ENCODE measurements at regions not wholly inside any gene's neighbourhood (a gene's known extent, or its start where the extent isn't known, plus 50 kb on each side); places are given as distances from the start of the nearest gene placed in this dataset.
A peak's percentile ranks its signal among the peaks of the same experiment; 100 is the strongest.
"Not testable (repeated sequence)": the region's sequence is repeated elsewhere in the genome, so short reads cannot be mapped to it uniquely, and the experiment has no call there.

GRCh38 chr5:124185716-124186115 lies 560.7 kb downstream of the ZNF608 start:
- no peaks in the 10 kb centered on the region for H3K9me3 ChIP-seq (ENCODE audit: control insufficient read depth in 2 of 2, low read length in 2 of 2)
- H3K27me3 ChIP-seq (ENCODE audit: control insufficient read depth in 2 of 2, insufficient read depth in 2 of 2, low read length in 2 of 2) = no peaks in the 10 kb centered on the region
- H3K27ac ChIP-seq (ENCODE audit: low read depth in 2 of 2, low read length in 2 of 2) = no peak overlapping the region
- no peaks in the 10 kb centered on the region for H3K36me3 ChIP-seq (ENCODE audit: control insufficient read depth in 2 of 2, insufficient read depth in 2 of 2, low read length in 2 of 2)
- H3K9ac ChIP-seq (ENCODE audit: low read depth in 1 of 2, low read length in 2 of 2) = no peak overlapping the region
- H3K4me3 ChIP-seq (ENCODE audit: low read length in 2 of 2) = no peak overlapping the region
- H3K4me1 ChIP-seq (ENCODE audit: control insufficient read depth in 2 of 2, insufficient read depth in 2 of 2, low read length in 2 of 2) = peaks cover 0 to 9% of the 10 kb centered on the region in 2 donors

GRCh38 chr5:124182133-124182532 lies 564.3 kb downstream of the ZNF608 start:
- no peak overlapping the region for H3K27ac ChIP-seq (ENCODE audit: low read depth in 2 of 2, low read length in 2 of 2)
- no peak overlapping the region for H3K4me3 ChIP-seq (ENCODE audit: low read length in 2 of 2)
- no peaks in the 10 kb centered on the region for H3K9me3 ChIP-seq (ENCODE audit: control insufficient read depth in 2 of 2, low read length in 2 of 2)
- no peaks in the 10 kb centered on the region for H3K36me3 ChIP-seq (ENCODE audit: control insufficient read depth in 2 of 2, insufficient read depth in 2 of 2, low read length in 2 of 2)
- H3K9ac ChIP-seq (ENCODE audit: low read depth in 1 of 2, low read length in 2 of 2) = no peak overlapping the region
- no peaks in the 10 kb centered on the region for H3K27me3 ChIP-seq (ENCODE audit: control insufficient read depth in 2 of 2, insufficient read depth in 2 of 2, low read length in 2 of 2)
- peaks cover 0 to 11% of the 10 kb centered on the region in 2 donors for H3K4me1 ChIP-seq (ENCODE audit: control insufficient read depth in 2 of 2, insufficient read depth in 2 of 2, low read length in 2 of 2)

- Histone ChIP-seq H3K27ac (ENCODE audit: low read depth in 2 of 2, low read length in 2 of 2) (peak overlapping the region; percentile 77 to 84), H3K27me3 (ENCODE audit: control insufficient read depth in 2 of 2, insufficient read depth in 2 of 2, low read length in 2 of 2) (no peaks in the 10 kb centered on the region), H3K9ac (ENCODE audit: low read depth in 1 of 2, low read length in 2 of 2) (no peak overlapping the region), H3K36me3 (ENCODE audit: control insufficient read depth in 2 of 2, insufficient read depth in 2 of 2, low read length in 2 of 2) (no peaks in the 10 kb centered on the region), H3K4me3 (ENCODE audit: low read length in 2 of 2) (peak overlapping the region; percentile 37 to 45), H3K9me3 (ENCODE audit: control insufficient read depth in 2 of 2, low read length in 2 of 2) (no peaks in the 10 kb centered on the region), H3K4me1 (ENCODE audit: control insufficient read depth in 2 of 2, insufficient read depth in 2 of 2, low read length in 2 of 2) (peaks cover 0 to 11% of the 10 kb centered on the region in 2 donors)
Observed at GRCh38 chr5:124180875-124181461, 565.5 kb downstream of the ZNF608 start.

GRCh38 chr5:124180299-124180874 lies 566.1 kb downstream of the ZNF608 start:
- no peaks in the 10 kb centered on the region for H3K9me3 ChIP-seq (ENCODE audit: control insufficient read depth in 2 of 2, low read length in 2 of 2)
- H3K27me3 ChIP-seq (ENCODE audit: control insufficient read depth in 2 of 2, insufficient read depth in 2 of 2, low read length in 2 of 2) = no peaks in the 10 kb centered on the region
- no peaks in the 10 kb centered on the region for H3K36me3 ChIP-seq (ENCODE audit: control insufficient read depth in 2 of 2, insufficient read depth in 2 of 2, low read length in 2 of 2)
- peak overlapping the region; percentile 41 to 45 for H3K4me3 ChIP-seq (ENCODE audit: low read length in 2 of 2)
- no peak overlapping the region for H3K9ac ChIP-seq (ENCODE audit: low read depth in 1 of 2, low read length in 2 of 2)
- H3K4me1 ChIP-seq (ENCODE audit: control insufficient read depth in 2 of 2, insufficient read depth in 2 of 2, low read length in 2 of 2) = peaks cover 0 to 11% of the 10 kb centered on the region in 2 donors
- peak overlapping the region; percentile 77 to 84 for H3K27ac ChIP-seq (ENCODE audit: low read depth in 2 of 2, low read length in 2 of 2)

- no peak overlapping the region for H3K27ac ChIP-seq (ENCODE audit: low read depth in 2 of 2, low read length in 2 of 2)
- H3K36me3 ChIP-seq (ENCODE audit: control insufficient read depth in 2 of 2, insufficient read depth in 2 of 2, low read length in 2 of 2) = no peaks in the 10 kb centered on the region
- H3K4me1 ChIP-seq (ENCODE audit: control insufficient read depth in 2 of 2, insufficient read depth in 2 of 2, low read length in 2 of 2) = peaks cover 0 to 11% of the 10 kb centered on the region in 2 donors
- H3K9ac ChIP-seq (ENCODE audit: low read depth in 1 of 2, low read length in 2 of 2) = no peak overlapping the region
- no peak overlapping the region for H3K4me3 ChIP-seq (ENCODE audit: low read length in 2 of 2)
- no peaks in the 10 kb centered on the region for H3K9me3 ChIP-seq (ENCODE audit: control insufficient read depth in 2 of 2, low read length in 2 of 2)
- no peaks in the 10 kb centered on the region for H3K27me3 ChIP-seq (ENCODE audit: control insufficient read depth in 2 of 2, insufficient read depth in 2 of 2, low read length in 2 of 2)
Observed at GRCh38 chr5:124179819-124180218, 566.6 kb downstream of the ZNF608 start.

GRCh38 chr5:124178050-124178449 lies 568.4 kb downstream of the ZNF608 start:
- H3K4me3 ChIP-seq (ENCODE audit: low read length in 2 of 2) = no peak overlapping the region
- H3K27ac ChIP-seq (ENCODE audit: low read depth in 2 of 2, low read length in 2 of 2) = no peak overlapping the region
- no peak overlapping the region for H3K9ac ChIP-seq (ENCODE audit: low read depth in 1 of 2, low read length in 2 of 2)
- peaks cover 0 to 11% of the 10 kb centered on the region in 2 donors for H3K4me1 ChIP-seq (ENCODE audit: control insufficient read depth in 2 of 2, insufficient read depth in 2 of 2, low read length in 2 of 2)
- no peaks in the 10 kb centered on the region for H3K27me3 ChIP-seq (ENCODE audit: control insufficient read depth in 2 of 2, insufficient read depth in 2 of 2, low read length in 2 of 2)
- H3K9me3 ChIP-seq (ENCODE audit: control insufficient read depth in 2 of 2, low read length in 2 of 2) = no peaks in the 10 kb centered on the region
- H3K36me3 ChIP-seq (ENCODE audit: control insufficient read depth in 2 of 2, insufficient read depth in 2 of 2, low read length in 2 of 2) = no peaks in the 10 kb centered on the region

GRCh38 chr5:124176692-124177091 lies 569.7 kb downstream of the ZNF608 start:
- Histone ChIP-seq H3K27ac (ENCODE audit: low read depth in 2 of 2, low read length in 2 of 2) (no peak overlapping the region), H3K27me3 (ENCODE audit: control insufficient read depth in 2 of 2, insufficient read depth in 2 of 2, low read length in 2 of 2) (no peaks in the 10 kb centered on the region), H3K4me3 (ENCODE audit: low read length in 2 of 2) (no peak overlapping the region), H3K4me1 (ENCODE audit: control insufficient read depth in 2 of 2, insufficient read depth in 2 of 2, low read length in 2 of 2) (peaks cover 0 to 11% of the 10 kb centered on the region in 2 donors), H3K9ac (ENCODE audit: low read depth in 1 of 2, low read length in 2 of 2) (no peak overlapping the region), H3K9me3 (ENCODE audit: control insufficient read depth in 2 of 2, low read length in 2 of 2) (peaks cover 0 to 4% of the 10 kb centered on the region in 2 donors), H3K36me3 (ENCODE audit: control insufficient read depth in 2 of 2, insufficient read depth in 2 of 2, low read length in 2 of 2) (no peaks in the 10 kb centered on the region)

- H3K9ac ChIP-seq (ENCODE audit: low read depth in 1 of 2, low read length in 2 of 2) = no peak overlapping the region
- H3K36me3 ChIP-seq (ENCODE audit: control insufficient read depth in 2 of 2, insufficient read depth in 2 of 2, low read length in 2 of 2) = no peaks in the 10 kb centered on the region
- no peak overlapping the region for H3K4me3 ChIP-seq (ENCODE audit: low read length in 2 of 2)
- H3K27me3 ChIP-seq (ENCODE audit: control insufficient read depth in 2 of 2, insufficient read depth in 2 of 2, low read length in 2 of 2) = no peaks in the 10 kb centered on the region
- no peak overlapping the region for H3K27ac ChIP-seq (ENCODE audit: low read depth in 2 of 2, low read length in 2 of 2)
- peaks cover 0 to 6% of the 10 kb centered on the region in 2 donors for H3K9me3 ChIP-seq (ENCODE audit: control insufficient read depth in 2 of 2, low read length in 2 of 2)
- no peaks in the 10 kb centered on the region for H3K4me1 ChIP-seq (ENCODE audit: control insufficient read depth in 2 of 2, insufficient read depth in 2 of 2, low read length in 2 of 2)
Observed at GRCh38 chr5:124173386-124173785, 573.1 kb downstream of the ZNF608 start.

GRCh38 chr5:124172389-124173003 lies 573.9 kb downstream of the ZNF608 start:
- H3K27ac ChIP-seq (ENCODE audit: low read depth in 2 of 2, low read length in 2 of 2) = no peak overlapping the region
- peaks cover 0 to 6% of the 10 kb centered on the region in 2 donors for H3K9me3 ChIP-seq (ENCODE audit: control insufficient read depth in 2 of 2, low read length in 2 of 2)
- no peaks in the 10 kb centered on the region for H3K4me1 ChIP-seq (ENCODE audit: control insufficient read depth in 2 of 2, insufficient read depth in 2 of 2, low read length in 2 of 2)
- H3K9ac ChIP-seq (ENCODE audit: low read depth in 1 of 2, low read length in 2 of 2) = no peak overlapping the region
- no peaks in the 10 kb centered on the region for H3K27me3 ChIP-seq (ENCODE audit: control insufficient read depth in 2 of 2, insufficient read depth in 2 of 2, low read length in 2 of 2)
- H3K36me3 ChIP-seq (ENCODE audit: control insufficient read depth in 2 of 2, insufficient read depth in 2 of 2, low read length in 2 of 2) = no peaks in the 10 kb centered on the region
- no peak overlapping the region for H3K4me3 ChIP-seq (ENCODE audit: low read length in 2 of 2)

GRCh38 chr5:124168093-124168492 lies 578.3 kb downstream of the ZNF608 start:
- H3K27me3 ChIP-seq (ENCODE audit: control insufficient read depth in 2 of 2, insufficient read depth in 2 of 2, low read length in 2 of 2); H3K4me1 ChIP-seq (ENCODE audit: control insufficient read depth in 2 of 2, insufficient read depth in 2 of 2, low read length in 2 of 2); H3K27ac ChIP-seq (ENCODE audit: low read depth in 2 of 2, low read length in 2 of 2); H3K36me3 ChIP-seq (ENCODE audit: control insufficient read depth in 2 of 2, insufficient read depth in 2 of 2, low read length in 2 of 2); H3K9me3 ChIP-seq (ENCODE audit: control insufficient read depth in 2 of 2, low read length in 2 of 2); H3K9ac ChIP-seq (ENCODE audit: low read depth in 1 of 2, low read length in 2 of 2); H3K4me3 ChIP-seq (ENCODE audit: low read length in 2 of 2): not testable (repeated sequence)

All from mucosa of rectum (tissue), 2 donors.